Nephron progenitor cell (in vitro differentiated cells): ENCODE measurements at regions not wholly inside any gene's neighbourhood (a gene's known extent, or its start where the extent isn't known, plus 50 kb on each side); places are given as distances from the start of the nearest gene placed in this dataset.

ENCODE experiments used
- DNase-seq: peaks from one replicate; pipeline ENCODE4 v3.0.0; 2021
- H3K27ac Mint-ChIP-seq: 2 replicates; pipeline ENCODE4 v1.8.0; 2021; ENCODE audit warnings: mild to moderate bottlenecking, moderate library complexity, mixed read lengths
- H3K27me3 Mint-ChIP-seq: 2 replicates; pipeline ENCODE4 v1.8.0; 2021; ENCODE audit warnings: mild to moderate bottlenecking, low read depth, mixed read lengths; ENCODE audit not compliant: poor library complexity
- H3K36me3 Mint-ChIP-seq: 2 replicates; pipeline ENCODE4 v1.8.0; 2021; ENCODE audit warnings: low read depth, mixed read lengths
- H3K4me1 Mint-ChIP-seq: 2 replicates; pipeline ENCODE4 v1.8.0; 2021; ENCODE audit warnings: mixed read lengths
- H3K4me3 Mint-ChIP-seq: 2 replicates; pipeline ENCODE4 v1.8.0; 2021; ENCODE audit warnings: mild to moderate bottlenecking, moderate library complexity, mixed read lengths
- H3K9me3 Mint-ChIP-seq: 2 replicates; pipeline ENCODE4 v1.8.0; 2021; ENCODE audit warnings: mild to moderate bottlenecking, moderate library complexity, mixed read lengths
- TF ChIP-seq, protein P1 (sequence below): fragments of 200-600 bp; sonication (generic); IDR thresholded peaks from 2 replicates; pipeline ENCODE4 v1.5.0; 2021; ENCODE audit warnings: antibody characterized with exemption

DNA sequence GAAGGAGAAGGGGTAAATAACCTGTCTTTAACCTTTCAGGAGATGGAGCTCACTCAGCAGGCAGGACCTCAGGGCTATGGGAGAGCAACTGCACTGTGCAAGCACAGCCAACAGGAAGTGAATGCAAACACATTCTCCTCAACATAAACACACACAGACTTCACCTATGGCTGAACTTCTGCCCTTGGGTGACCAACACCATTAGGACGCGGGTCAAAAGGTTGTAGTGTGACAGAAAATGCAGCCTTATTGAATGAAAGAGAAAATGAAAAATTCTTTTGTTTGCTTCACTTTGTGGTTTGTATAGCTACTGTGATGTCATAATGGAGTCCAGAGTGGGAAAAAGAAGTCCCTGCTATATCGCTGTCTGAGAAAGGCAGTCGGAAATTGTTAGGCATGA is 323.0 kb downstream of the NDFIP2 start:
- Mint-ChIP-seq H3K27me3 (peaks cover 3% of the 10 kb centered on the region), H3K36me3 (no peaks in the 10 kb centered on the region), H3K9me3 (no peaks in the 10 kb centered on the region), H3K27ac (peak overlapping the region; percentile 85), H3K4me3 (no peak overlapping the region), H3K4me1 (peaks cover 75% of the 10 kb centered on the region)
- DNase-seq, result no peak
- TF ChIP-seq, protein P1, sequence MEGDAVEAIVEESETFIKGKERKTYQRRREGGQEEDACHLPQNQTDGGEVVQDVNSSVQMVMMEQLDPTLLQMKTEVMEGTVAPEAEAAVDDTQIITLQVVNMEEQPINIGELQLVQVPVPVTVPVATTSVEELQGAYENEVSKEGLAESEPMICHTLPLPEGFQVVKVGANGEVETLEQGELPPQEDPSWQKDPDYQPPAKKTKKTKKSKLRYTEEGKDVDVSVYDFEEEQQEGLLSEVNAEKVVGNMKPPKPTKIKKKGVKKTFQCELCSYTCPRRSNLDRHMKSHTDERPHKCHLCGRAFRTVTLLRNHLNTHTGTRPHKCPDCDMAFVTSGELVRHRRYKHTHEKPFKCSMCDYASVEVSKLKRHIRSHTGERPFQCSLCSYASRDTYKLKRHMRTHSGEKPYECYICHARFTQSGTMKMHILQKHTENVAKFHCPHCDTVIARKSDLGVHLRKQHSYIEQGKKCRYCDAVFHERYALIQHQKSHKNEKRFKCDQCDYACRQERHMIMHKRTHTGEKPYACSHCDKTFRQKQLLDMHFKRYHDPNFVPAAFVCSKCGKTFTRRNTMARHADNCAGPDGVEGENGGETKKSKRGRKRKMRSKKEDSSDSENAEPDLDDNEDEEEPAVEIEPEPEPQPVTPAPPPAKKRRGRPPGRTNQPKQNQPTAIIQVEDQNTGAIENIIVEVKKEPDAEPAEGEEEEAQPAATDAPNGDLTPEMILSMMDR, result no peak

DNA sequence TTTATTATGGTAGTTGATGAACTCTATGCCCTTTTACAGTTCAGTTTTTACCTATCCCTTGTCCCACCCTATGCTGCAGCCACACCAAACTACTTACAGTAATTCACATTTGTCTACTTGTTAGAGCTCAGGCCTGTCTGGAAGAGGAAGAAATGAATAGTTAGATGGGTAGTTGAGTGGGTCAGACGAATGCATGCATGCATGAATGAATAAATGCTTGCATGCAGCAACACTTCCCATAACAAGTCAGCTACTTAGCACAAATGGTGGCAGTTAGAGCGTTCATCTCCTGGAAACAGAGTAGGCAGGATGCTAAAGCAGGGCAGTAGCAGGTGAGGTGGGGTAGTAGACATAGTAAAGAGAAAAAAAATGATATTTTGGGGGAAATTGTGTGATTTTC is 322.3 kb downstream of the NDFIP2 start:
- TF ChIP-seq, protein P1, result no peak
- no peak for DNase-seq
- Mint-ChIP-seq H3K27ac (peak overlapping the region; percentile 52), H3K4me1 (peaks cover 78% of the 10 kb centered on the region), H3K27me3 (peaks cover 3% of the 10 kb centered on the region), H3K9me3 (no peaks in the 10 kb centered on the region), H3K36me3 (no peaks in the 10 kb centered on the region), H3K4me3 (no peak overlapping the region)

DNA sequence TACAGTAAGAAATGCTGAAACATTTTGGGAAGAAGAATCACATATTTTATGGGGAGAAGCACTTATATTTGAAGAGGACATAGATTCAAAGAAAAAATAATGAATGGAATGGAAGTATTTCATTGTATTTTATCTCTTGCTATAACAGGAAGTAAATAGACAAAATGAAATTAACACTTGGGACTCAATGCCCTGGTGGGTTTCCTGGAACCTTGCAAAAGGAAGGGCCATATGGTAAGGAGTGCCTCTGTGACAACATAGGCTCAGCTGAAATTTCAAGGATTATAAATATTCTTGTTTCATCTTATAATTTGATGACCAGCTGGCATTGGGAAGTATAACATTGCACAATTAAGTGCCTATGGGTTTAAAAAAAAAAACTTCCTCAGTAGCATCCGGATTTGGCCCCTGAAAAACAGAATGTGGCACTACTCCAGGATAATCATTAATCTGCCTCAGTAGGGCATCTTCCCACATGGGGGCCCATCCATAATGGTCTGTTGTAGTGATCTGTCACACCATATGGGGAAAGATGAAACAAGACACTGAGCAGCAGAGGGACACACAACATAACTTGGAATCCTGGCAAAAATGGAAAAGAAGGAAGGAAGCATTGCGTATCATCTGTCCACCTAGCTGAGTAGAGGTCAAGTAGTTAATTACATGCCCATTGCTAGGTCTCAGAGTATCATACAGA is 321.6 kb downstream of the NDFIP2 start:
- Mint-ChIP-seq H3K9me3 (no peaks in the 10 kb centered on the region), H3K4me1 (peaks cover 79% of the 10 kb centered on the region), H3K4me3 (no peak overlapping the region), H3K27ac (peak overlapping the region; percentile 52), H3K36me3 (no peaks in the 10 kb centered on the region), H3K27me3 (peaks cover 3% of the 10 kb centered on the region)
- TF ChIP-seq, protein P1, result no peak
- no peak for DNase-seq

DNA sequence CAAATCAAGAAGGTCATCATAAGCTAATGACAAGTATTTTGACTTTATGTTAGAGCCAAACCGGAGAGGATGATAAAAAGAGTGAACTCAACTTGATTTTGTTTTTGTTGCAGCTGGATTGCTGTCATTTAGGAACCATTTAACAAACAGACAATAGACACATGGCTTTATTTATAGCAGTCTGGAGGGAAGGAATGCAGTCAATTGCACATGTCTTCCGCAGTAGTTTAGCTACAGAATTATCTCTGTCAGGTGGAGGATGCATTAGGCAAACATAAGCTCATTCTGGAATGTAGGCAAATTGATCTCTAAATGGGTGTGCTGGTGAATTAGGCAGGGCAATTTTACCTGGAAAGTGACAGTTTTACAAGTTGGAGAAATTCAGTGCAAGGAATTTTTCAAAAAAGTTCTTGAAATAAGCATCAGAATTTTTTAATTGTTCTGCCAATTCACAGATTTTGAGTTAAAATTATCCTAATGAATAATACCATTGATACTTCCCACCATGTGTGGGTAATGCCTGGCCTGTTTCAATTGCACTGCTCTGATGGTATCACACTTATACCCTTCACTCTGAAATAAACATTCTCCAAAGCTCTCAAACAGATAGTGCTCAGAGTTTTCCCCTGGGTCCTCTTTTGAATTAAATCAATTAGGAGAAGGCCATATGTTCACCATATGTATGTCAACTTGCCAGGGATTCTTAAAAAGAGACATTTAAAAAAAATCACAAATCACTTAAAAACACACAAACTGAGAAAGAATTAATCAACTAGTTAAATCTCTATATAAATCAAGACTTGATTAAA is 318.3 kb downstream of the NDFIP2 start:
- no peak for DNase-seq
- TF ChIP-seq, protein P1, result no peak
- Mint-ChIP-seq H3K9me3 (no peaks in the 10 kb centered on the region), H3K4me1 (peaks cover 84% of the 10 kb centered on the region), H3K27me3 (no peaks in the 10 kb centered on the region), H3K27ac (peak overlapping the region; percentile 91), H3K36me3 (no peaks in the 10 kb centered on the region), H3K4me3 (no peak overlapping the region)

DNA sequence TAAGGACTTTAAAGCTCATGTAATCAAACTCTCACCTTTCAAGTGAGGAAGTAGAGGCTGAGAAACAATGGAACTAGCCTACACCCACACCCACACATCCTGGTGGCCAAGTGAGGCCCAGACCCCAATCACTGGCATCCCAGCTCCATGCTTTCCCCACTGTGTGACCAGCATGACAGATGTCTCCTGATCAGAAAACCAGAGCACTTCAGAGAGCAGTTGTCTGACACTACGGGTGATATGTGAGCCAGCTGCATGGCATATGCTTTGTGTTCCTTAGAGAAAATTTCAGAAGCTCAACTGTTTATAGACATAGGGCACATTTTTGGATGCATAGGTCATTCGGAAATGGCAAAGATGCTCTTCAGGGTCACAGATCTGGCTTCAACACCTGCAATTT is 315.2 kb downstream of the NDFIP2 start:
- Mint-ChIP-seq H3K4me3 (no peak overlapping the region), H3K9me3 (peaks cover 7% of the 10 kb centered on the region), H3K27me3 (no peaks in the 10 kb centered on the region), H3K27ac (peak overlapping the region; percentile 94), H3K4me1 (peaks cover 71% of the 10 kb centered on the region), H3K36me3 (peaks cover 6% of the 10 kb centered on the region)
- TF ChIP-seq, protein P1, result no peak
- DNase-seq, result no peak
